ENCODE measurements at regions not wholly inside any gene's neighbourhood (a gene's known extent, or its start where the extent isn't known, plus 50 kb on each side); places are given as distances from the start of the nearest gene placed in this dataset.

GRCh38 chr7:68984306-68984705, 614.0 kb upstream of the AUTS2 start:
- TF ChIP-seq CTCF (conservative IDR thresholded peaks at IDR 0.05; ENCODE audit: low read depth, low read length): no peak
- H3K27ac ChIP-seq: no peak overlapping the region
- H4K20me1 ChIP-seq (ENCODE audit: insufficient read depth): no peaks in the 10 kb centered on the region
- no peak overlapping the region for H2AFZ ChIP-seq (ENCODE audit: low read depth)
- H3K4me1 ChIP-seq (ENCODE audit: low read depth, poor library complexity, severe bottlenecking): no peaks in the 10 kb centered on the region
- H3K36me3 ChIP-seq (ENCODE audit: insufficient read depth): no peaks in the 10 kb centered on the region
- H3K9ac ChIP-seq: no peak overlapping the region
- H3K4me2 ChIP-seq: no peak overlapping the region
- H3K27me3 ChIP-seq (ENCODE audit: insufficient read depth, low read depth): no peaks in the 10 kb centered on the region
- H3K4me3 ChIP-seq (IDR thresholded peaks at IDR 0.05; ENCODE audit: insufficient read depth, low read depth, low read length): no peak overlapping the region
- no peaks in the 10 kb centered on the region for H3K79me2 ChIP-seq (ENCODE audit: insufficient read depth, low read depth)

- H2AFZ ChIP-seq (ENCODE audit: low read depth): no peak overlapping the region
- H3K27ac ChIP-seq: no peak overlapping the region
- H4K20me1 ChIP-seq (ENCODE audit: insufficient read depth): no peaks in the 10 kb centered on the region
- H3K36me3 ChIP-seq (ENCODE audit: insufficient read depth): no peaks in the 10 kb centered on the region
- H3K4me3 ChIP-seq (IDR thresholded peaks at IDR 0.05; ENCODE audit: insufficient read depth, low read depth, low read length): no peak overlapping the region
- no peak overlapping the region for H3K9ac ChIP-seq
- H3K27me3 ChIP-seq (ENCODE audit: insufficient read depth, low read depth): no peaks in the 10 kb centered on the region
- no peaks in the 10 kb centered on the region for H3K4me1 ChIP-seq (ENCODE audit: low read depth, poor library complexity, severe bottlenecking)
- TF ChIP-seq CTCF (conservative IDR thresholded peaks at IDR 0.05; ENCODE audit: low read depth, low read length): no peak
- no peak overlapping the region for H3K4me2 ChIP-seq
- H3K79me2 ChIP-seq (ENCODE audit: insufficient read depth, low read depth): no peaks in the 10 kb centered on the region
Measured at GRCh38 chr7:68994841-68995240, 603.4 kb upstream of the AUTS2 start.

DNA sequence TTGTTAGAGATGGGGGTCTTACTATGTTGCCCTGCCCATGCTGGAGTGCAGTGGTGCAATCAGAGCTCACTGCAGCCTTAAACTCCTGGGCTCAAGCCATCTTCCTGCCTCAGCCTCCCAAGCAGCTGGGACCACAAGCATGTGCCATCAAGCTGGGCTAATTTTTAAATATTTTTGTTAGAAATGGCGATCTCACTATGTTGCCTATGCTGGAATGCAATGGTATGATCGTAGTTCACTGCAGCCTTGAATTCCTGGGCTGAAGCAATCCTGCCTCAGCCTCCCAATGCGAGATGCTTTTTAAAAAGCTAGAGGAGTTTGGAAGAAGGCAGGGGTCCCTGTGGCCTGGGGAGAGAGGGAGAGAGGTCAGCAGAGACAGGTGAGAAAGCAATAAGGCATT, 600.1 kb upstream of the AUTS2 start:
- H3K27ac ChIP-seq: no peak overlapping the region
- H3K4me2 ChIP-seq: no peak overlapping the region
- TF ChIP-seq CTCF (conservative IDR thresholded peaks at IDR 0.05; ENCODE audit: low read depth, low read length): no peak
- no peaks in the 10 kb centered on the region for H3K79me2 ChIP-seq (ENCODE audit: insufficient read depth, low read depth)
- H3K4me1 ChIP-seq (ENCODE audit: low read depth, poor library complexity, severe bottlenecking): no peaks in the 10 kb centered on the region
- no peaks in the 10 kb centered on the region for H4K20me1 ChIP-seq (ENCODE audit: insufficient read depth)
- no peak overlapping the region for H3K9ac ChIP-seq
- H3K27me3 ChIP-seq (ENCODE audit: insufficient read depth, low read depth): no peaks in the 10 kb centered on the region
- H2AFZ ChIP-seq (ENCODE audit: low read depth): no peak overlapping the region
- no peaks in the 10 kb centered on the region for H3K36me3 ChIP-seq (ENCODE audit: insufficient read depth)
- no peak overlapping the region for H3K4me3 ChIP-seq (IDR thresholded peaks at IDR 0.05; ENCODE audit: insufficient read depth, low read depth, low read length)

GRCh38 chr7:69002416-69002815, 595.9 kb upstream of the AUTS2 start:
- H3K36me3 ChIP-seq (ENCODE audit: insufficient read depth): no peaks in the 10 kb centered on the region
- no peaks in the 10 kb centered on the region for H3K4me1 ChIP-seq (ENCODE audit: low read depth, poor library complexity, severe bottlenecking)
- no peak overlapping the region for H3K4me3 ChIP-seq (IDR thresholded peaks at IDR 0.05; ENCODE audit: insufficient read depth, low read depth, low read length)
- no peak overlapping the region for H3K4me2 ChIP-seq
- no peak for TF ChIP-seq CTCF (conservative IDR thresholded peaks at IDR 0.05; ENCODE audit: low read depth, low read length)
- H4K20me1 ChIP-seq (ENCODE audit: insufficient read depth): no peaks in the 10 kb centered on the region
- H3K27me3 ChIP-seq (ENCODE audit: insufficient read depth, low read depth): no peaks in the 10 kb centered on the region
- no peak overlapping the region for H2AFZ ChIP-seq (ENCODE audit: low read depth)
- no peaks in the 10 kb centered on the region for H3K79me2 ChIP-seq (ENCODE audit: insufficient read depth, low read depth)
- no peak overlapping the region for H3K27ac ChIP-seq
- no peak overlapping the region for H3K9ac ChIP-seq

- Histone ChIP-seq H3K27me3 (ENCODE audit: insufficient read depth, low read depth) (no peaks in the 10 kb centered on the region), H3K4me2 (no peak overlapping the region), H3K9ac (no peak overlapping the region), H3K36me3 (ENCODE audit: insufficient read depth) (no peaks in the 10 kb centered on the region), H3K27ac (no peak overlapping the region), H3K4me3 (IDR thresholded peaks at IDR 0.05; ENCODE audit: insufficient read depth, low read depth, low read length) (no peak overlapping the region), H4K20me1 (ENCODE audit: insufficient read depth) (no peaks in the 10 kb centered on the region), H3K79me2 (ENCODE audit: insufficient read depth, low read depth) (no peaks in the 10 kb centered on the region), H3K4me1 (ENCODE audit: low read depth, poor library complexity, severe bottlenecking) (no peaks in the 10 kb centered on the region), H2AFZ (ENCODE audit: low read depth) (no peak overlapping the region)
- TF ChIP-seq CTCF (conservative IDR thresholded peaks at IDR 0.05; ENCODE audit: low read depth, low read length): no peak
Measured at GRCh38 chr7:69012149-69012548, 586.1 kb upstream of the AUTS2 start.
